ENCODE measurements at regions not wholly inside any gene's neighbourhood (a gene's known extent, or its start where the extent isn't known, plus 50 kb on each side); places are given as distances from the start of the nearest gene placed in this dataset.

DNA sequence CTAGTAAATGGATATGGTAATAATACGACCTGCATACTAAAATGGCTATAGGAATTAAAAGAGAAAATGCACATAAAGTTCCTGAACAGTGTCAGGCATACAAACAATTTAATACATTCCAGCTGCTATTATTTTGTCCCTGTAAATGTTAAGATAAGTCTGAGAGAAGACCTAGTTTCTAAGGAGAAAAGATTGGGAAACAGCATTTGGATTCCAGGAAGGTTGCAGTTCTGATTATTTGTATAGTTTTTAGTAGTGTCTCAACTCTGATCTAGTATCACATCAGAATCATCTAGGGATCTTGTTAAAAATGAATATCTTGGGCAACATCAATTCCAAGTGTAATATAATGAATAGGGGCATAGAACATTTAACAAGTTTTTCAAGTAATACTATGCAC is 905.7 kb downstream of the NSUN3 start:
- DNase-seq (ENCODE audit: low read depth, low spot score) = no peak

DNA sequence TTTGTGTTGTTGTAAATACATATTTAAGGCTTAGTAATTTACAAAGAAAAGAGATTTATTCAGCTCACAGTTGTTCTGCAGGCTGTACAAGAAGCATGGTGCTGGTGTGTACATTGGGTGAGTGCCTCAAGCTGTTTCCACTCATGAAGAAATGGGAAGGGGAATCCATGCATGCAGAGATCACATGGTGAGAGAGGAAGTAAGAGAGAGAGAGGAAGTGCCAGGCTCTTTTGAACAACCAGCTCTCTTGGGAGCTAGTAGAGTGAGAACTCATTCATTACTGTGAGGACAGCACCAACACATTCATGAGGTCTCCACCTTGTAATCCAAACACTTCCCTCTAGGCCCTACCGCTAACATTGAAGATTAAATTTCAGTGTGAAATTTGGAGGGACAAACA is 909.2 kb downstream of the NSUN3 start:
- DNase-seq (ENCODE audit: low read depth, low spot score) = no peak

DNA sequence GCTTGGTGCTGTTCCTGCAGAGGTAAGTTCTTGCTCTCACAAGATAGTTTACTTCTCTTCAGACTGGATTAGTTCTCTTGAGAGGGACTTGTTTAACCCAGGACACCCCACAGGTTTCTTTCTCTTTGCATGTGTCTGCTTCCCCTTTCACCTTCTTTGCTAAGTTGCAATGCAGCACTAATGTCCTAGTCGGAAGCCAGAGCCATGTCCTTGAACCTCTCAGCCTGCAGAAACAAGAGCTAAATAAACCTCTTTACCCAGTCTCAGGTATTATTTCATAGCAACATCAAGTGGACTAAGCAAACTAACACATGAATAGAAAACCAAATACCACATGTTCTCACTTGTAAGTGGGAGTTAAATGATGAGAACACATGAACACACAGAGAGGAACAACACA is 915.2 kb downstream of the NSUN3 start:
- no peak for DNase-seq (ENCODE audit: low read depth, low spot score)

- DNase-seq (ENCODE audit: low read depth, low spot score) = no peak
These were observed 922.9 kb downstream of the NSUN3 start for GRCh38 chr3:94985778-94986177.

DNA sequence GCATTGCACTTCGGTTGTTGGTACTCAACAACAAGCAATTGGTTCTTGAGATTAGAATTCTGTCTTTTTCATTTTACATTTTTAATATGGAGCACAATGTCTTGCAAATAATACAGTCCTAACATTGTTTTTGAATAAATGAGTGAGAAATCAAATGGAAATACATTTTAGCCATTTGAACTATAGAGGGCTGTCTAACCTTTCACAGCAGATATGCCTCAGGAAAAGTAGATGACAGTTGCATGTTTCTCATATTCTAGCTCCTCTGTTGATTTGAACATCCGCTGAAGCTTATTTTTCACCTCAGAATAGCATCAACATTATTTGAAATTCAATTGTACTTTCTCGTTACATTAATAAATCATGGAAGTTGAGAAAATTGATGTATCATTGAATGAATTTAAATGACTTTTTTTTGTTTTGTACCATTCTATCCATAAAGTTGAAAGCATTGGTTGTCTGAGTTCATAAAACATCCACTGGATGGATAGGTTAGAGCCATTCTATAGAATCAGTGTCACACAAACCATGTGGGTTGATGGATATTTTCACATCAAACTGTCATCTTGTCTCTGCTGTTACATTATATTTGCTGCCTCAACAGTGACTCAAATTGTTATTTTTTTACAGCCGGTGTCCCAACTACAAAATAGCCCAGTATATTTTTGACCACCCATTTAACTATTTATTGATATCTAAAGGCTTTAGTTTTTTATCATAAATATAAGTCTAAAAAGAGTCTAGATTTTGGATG is 928.3 kb downstream of the NSUN3 start:
- DNase-seq (ENCODE audit: low read depth, low spot score) = no peak

DNA sequence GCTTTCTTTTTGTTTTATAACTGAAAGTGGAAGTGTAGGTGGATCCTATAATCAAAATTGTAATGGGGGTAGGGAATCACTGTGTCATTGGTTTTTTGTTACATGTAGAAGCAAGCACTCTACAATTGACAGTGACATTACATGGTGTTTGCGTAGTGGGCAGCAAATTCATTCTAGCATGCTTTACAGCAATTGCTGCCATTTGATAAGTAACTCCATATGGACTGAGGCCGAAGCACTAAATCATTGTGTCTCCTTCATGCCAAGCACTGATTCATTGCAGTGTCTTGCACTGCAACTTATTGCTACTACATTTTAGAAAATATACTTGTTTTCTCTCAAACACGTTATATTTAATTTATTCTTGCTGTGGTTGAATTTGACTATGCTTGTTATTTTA is 933.9 kb downstream of the NSUN3 start:
- DNase-seq (ENCODE audit: low read depth, low spot score) = no peak

DNA sequence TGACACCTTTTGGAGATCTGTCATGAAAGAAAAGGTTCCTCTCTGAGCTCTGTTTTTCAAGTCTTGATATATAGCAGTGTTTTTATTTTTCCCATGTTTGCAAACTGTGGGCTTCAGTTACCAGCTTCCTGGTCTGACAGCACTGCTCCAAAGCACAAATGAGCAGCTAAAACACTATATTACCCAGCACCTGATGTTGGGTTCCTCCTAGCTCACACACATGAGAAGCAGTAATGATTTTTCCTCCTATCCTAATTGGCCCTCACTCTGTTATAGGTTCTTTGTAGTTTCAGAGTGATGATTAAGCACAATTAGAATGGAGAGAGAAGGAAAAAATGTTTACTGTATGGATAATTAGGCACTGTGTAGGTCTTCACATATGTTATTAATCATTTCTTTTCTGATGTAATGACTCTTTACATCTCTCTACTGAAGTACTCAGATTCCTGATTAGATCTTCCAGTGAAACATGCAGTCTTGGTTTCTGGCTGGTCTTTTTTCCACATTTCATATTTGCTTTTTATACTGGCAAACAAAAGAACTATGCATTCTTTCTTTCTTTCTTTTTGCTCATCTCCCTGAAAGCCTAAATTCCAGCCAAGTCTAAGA is 939.7 kb downstream of the NSUN3 start:
- DNase-seq (ENCODE audit: low read depth, low spot score) = no peak

- DNase-seq (ENCODE audit: low read depth, low spot score) = no peak
These were observed 965.8 kb downstream of the NSUN3 start for GRCh38 chr3:95028688-95029087.

DNA sequence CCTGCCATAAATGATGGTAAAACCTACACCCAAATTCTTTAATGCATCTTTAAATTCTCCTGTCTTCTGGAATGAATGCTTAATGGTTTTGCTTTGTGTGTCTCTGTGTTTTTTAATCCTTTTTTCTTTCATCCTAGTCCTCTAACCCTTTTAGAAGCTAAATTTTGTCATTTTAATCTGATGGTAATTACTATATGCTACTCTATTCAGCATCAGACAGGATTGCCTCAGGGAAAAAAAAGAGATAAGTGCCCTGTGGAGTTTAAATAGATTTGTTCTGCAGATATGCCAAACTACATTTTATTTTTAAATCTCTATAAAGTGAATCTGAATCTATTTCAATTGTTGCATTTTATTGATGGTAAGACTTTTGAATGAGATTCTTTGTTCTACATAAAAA is 966.8 kb downstream of the NSUN3 start:
- no peak for DNase-seq (ENCODE audit: low read depth, low spot score)

GRCh38 chr3:95036526-95037021 is 973.7 kb downstream of the NSUN3 start:
- no peak for DNase-seq (ENCODE audit: low read depth, low spot score)

DNA sequence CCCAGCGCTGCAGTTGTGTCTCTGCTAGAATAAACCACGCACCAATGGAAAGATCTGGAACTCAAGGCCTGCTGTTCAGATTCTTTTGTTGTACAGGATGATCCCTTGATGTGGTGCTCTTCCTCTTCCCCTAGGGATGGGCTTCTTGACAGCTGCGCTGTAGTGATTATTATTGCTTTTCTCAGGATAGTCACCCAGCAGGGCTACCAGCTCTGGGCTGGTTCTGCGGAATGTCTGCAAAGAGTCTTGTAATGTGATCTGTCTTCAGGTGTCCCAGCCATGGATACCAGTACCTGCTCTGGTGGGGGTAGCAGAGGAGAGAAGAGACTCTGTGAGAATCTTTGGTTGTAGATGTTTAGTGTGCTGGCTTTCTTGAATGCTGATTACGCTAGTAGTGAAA is 974.2 kb downstream of the NSUN3 start:
- no peak for DNase-seq (ENCODE audit: low read depth, low spot score)

- DNase-seq (ENCODE audit: low read depth, low spot score) = no peak
These were observed 975.1 kb downstream of the NSUN3 start for GRCh38 chr3:95037927-95038326.

DNA sequence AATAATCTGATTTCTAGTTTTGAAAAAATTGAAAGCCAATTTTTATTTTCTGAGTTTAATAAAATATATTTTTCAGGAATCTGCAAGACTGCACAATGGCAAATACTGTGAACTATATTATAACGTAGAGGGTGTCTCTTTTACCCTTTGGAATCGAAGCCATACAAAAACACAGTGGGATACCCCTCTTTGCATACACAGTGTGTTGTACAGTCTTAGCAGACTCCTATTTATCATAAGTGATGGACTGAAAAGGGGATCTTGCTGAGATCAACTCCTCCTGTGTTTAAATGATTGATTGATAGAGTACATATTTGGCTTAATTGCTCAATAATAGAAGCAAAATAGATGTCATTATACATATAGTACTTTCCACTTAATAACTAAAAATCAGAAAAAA is 981.2 kb downstream of the NSUN3 start:
- no peak for DNase-seq (ENCODE audit: low read depth, low spot score)

- DNase-seq (ENCODE audit: low read depth, low spot score) = no peak
These were observed 985.7 kb downstream of the NSUN3 start for GRCh38 chr3:95048564-95048963.

DNA sequence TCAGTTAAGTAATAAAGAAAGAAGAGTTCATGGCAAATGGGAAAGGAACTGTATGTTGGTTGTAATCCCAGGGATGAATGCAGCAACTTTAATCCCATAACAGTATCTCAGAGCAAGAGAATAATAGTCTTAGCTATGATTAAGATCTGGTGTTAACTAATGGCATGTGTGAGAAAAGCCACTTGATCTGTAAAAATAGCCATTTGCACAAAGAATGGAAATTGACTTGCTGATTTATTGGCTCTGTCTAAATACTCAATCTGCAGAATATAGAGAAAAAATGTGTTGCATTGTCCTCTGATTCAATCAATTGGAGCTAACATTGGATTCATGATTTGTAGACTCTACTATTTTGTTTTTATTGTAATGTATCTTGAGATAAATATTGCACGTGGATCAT is 987.0 kb downstream of the NSUN3 start:
- no peak for DNase-seq (ENCODE audit: low read depth, low spot score)

DNA sequence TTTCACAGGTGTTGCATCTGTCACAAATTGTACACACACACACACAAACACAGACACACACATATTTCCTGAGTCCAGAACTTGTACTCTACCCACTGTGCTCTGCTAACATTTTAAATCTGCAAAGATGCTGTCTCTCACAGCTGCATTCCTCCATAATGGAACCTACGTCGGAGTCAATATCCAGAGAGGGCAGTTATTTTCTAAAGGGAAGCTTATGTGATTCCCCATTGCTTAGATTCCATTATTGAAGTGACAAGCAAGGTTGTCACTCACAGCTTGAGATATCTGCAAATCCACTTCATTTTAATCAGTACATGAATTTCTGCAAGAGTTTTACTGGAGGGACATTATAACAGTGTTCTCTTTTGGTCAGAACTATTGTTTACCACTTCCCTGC is 992.4 kb downstream of the NSUN3 start:
- DNase-seq (ENCODE audit: low read depth, low spot score) = no peak

DNA sequence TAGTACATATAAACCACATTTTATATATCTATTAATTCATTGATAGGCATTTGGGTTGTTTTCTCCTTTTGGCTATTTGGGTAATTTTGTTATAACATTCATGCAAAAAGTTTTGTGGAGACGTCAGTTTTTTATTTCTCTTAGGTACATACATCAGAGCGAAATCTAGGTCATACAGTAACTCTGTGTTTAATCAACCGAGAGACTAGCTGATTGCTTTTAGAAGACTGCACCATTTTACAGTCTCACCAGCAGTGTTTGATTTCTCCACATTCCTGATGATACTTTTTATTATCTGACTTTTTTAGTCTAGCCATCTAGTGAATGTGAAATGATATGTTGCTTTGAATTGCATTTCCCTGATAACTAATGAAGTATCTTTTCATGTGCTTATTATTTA is 1019.3 kb downstream of the NSUN3 start:
- DNase-seq (ENCODE audit: low read depth, low spot score) = no peak

- no peak for DNase-seq (ENCODE audit: low read depth, low spot score)
These were observed 1021.9 kb downstream of the NSUN3 start for GRCh38 chr3:95084738-95085137.

DNA sequence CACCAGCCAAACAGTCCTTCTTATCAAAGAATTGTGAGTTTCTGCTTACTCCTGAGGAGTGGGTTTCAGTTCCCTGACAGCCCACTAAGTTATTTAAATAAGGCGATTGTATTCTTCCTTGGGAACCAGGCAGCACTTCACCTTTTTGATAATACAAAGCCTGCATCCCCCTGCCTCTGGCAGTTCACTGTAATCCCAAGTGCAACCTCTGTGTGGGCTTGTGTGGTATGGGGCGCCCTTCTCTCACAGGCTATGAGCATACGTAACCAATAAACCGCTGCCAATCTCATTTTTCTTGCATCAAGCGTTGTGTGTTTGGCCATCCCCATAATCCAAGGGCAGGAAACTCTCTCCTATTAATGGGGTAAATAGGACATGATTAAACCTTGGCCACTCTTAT is 1025.6 kb downstream of the NSUN3 start:
- no peak for DNase-seq (ENCODE audit: low read depth, low spot score)

DNA sequence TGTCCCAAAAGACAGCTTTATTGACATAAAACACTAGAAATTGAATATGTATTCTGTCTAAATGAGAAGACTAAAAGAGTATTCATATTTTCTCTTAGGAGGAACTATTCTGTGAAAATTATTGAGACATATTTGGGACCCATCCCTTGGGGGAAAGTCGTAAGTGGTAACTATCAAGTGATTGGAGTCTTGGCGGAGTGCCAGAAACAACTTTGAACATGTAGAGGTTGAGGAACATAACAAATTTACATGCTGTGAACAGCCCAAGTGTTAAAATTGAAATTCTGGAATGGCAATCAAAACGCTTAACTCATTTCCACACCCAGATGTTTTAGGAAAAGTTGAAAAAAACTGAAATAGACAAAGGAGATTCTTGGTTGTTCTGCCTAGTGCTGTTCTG is 1034.6 kb downstream of the NSUN3 start:
- no peak for DNase-seq (ENCODE audit: low read depth, low spot score)

DNA sequence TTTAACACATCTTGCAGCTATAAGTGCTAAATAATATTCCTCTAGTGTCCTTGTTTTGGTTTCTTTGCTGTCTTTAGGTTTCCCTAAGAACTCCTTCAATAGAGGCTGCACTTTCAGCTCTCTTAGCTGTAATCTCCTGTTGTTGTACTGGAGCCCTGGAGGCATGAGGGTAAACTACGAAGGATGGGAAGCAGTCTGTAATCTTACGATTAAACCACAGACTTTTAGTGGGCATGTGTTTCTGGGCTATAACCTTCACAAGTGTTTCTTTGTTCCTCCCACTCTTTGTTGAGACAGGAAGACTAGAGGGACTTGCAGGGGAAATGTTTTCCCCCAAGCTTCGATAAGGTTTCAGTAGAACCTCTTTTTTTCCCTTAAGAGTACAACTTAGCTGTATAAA is 1058.1 kb downstream of the NSUN3 start:
- DNase-seq (ENCODE audit: low read depth, low spot score) = no peak

DNA sequence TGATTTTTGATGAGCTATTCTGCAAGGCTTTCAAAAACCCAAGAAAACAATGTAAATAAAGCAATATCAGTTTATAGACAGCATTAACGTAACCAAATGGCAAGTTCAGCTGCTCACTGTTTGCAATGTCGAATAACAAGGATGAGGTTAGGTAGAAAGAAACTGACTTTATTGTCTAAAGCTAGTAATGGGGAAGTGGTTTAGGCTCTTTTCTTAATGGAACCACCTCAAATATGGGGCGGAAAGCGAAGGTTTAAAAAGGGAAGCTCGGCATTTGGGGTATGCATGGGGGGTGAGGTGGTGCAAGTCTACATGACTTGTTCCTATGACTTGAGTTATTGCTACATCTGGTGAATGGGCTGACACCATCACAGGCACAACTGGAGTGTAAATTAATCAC is 1060.2 kb downstream of the NSUN3 start:
- no peak for DNase-seq (ENCODE audit: low read depth, low spot score)

- DNase-seq (ENCODE audit: low read depth, low spot score) = no peak
These were observed 1072.0 kb downstream of the NSUN3 start for GRCh38 chr3:95134693-95135413.
